K562 (cell line): ENCODE measurements at regions not wholly inside any gene's neighbourhood (a gene's known extent, or its start where the extent isn't known, plus 50 kb on each side); places are given as distances from the start of the nearest gene placed in this dataset.

Experiments
- ATAC-seq: fragments of 200-7000 bp; cut with Tn5 transposase; 3 replicates; pipeline ENCODE4 v1.9.1; 2020; ENCODE audit warnings: moderate library complexity
- BruUV-seq: library from RNA; stranded (reverse); fragments of 400-500 nt; replicated peaks from 2 replicates; lab custom pipeline; 2021; lab: Mats Ljungman, UMichigan
- CTCF ChIA-PET: fragments of 300-600 bp; formaldehyde crosslinking; extraction: SDS; loops from one replicate; lab custom pipeline; 2021; ENCODE audit warnings: low intra/inter-chr PET ratio; lab: Yijun Ruan, JAX
- POLR2A ChIA-PET: fragments of 300-600, 350-650 bp; sonication (Branson Sonifier 250); formaldehyde crosslinking; extraction: SDS; loops from one replicate; lab custom pipeline; 2021; ENCODE audit warnings: antibody characterized with exemption, inconsistent platforms; lab: Yijun Ruan, JAX
- DNase-seq, 4 experiments: peaks; one replicate each; pipeline versions ENCODE4 v3.0.0 to v3.0.0-alpha.2; 2011 to 2018; ENCODE audit warnings: low spot score in 3 of 4, mixed read lengths in 3 of 4; ENCODE audit errors: extremely low read depth in 1 of 4
- FAIRE-seq: peaks from 2 replicates; lab custom pipeline; 2011; peaks lifted over from hg19 to GRCh38; lab: Jason Lieb, UNC
- H2AFZ ChIP-seq: 2 replicates; pipeline ENCODE4 v1.6.0; 2011; ENCODE audit warnings: low read depth, low read length, control low read depth, inconsistent platforms
- H3K27ac ChIP-seq: fragments of 200-600 bp; 3 replicates; pipeline ENCODE4 v1.8.0; 2011; ENCODE audit warnings: low read depth, mild to moderate bottlenecking, control low read depth, inconsistent platforms, low read length, moderate library complexity, mixed read lengths; ENCODE audit errors: extremely low read depth
- H3K27me3 ChIP-seq, 2 experiments: fragments of 300-600 bp in 1 of 2; 2 replicates in 1 of 2; 3 replicates in 1 of 2; pipeline versions ENCODE4 v1.6.0 to v1.8.0; 2011; ENCODE audit warnings: inconsistent platforms in 2 of 2, low read length in 2 of 2, mild to moderate bottlenecking in 1 of 2, mixed read lengths in 1 of 2, moderate library complexity in 1 of 2; ENCODE audit not compliant: control insufficient read depth in 2 of 2, insufficient read depth in 2 of 2
- H3K36me3 ChIP-seq: fragments of 300-600 bp; 3 replicates; pipeline ENCODE4 v1.8.0; 2011; ENCODE audit warnings: mild to moderate bottlenecking, low read length, inconsistent platforms; ENCODE audit not compliant: control insufficient read depth, insufficient read depth
- H3K4me1 ChIP-seq, 2 experiments: fragments of 200-600 bp in 1 of 2; replicated peaks in 1 of 2; 2 replicates in 1 of 2; 3 replicates in 1 of 2; pipeline versions ENCODE4 v1.5.1 to v1.8.0; 2011; ENCODE audit warnings: inconsistent platforms in 2 of 2, low read length in 2 of 2, mild to moderate bottlenecking in 1 of 2, mixed read lengths in 1 of 2, moderate library complexity in 1 of 2; ENCODE audit not compliant: control insufficient read depth in 2 of 2, insufficient read depth in 2 of 2
- H3K4me2 ChIP-seq: 2 replicates; pipeline ENCODE4 v1.6.1; 2011; ENCODE audit warnings: low read length, control low read depth, inconsistent platforms, mixed read lengths; ENCODE audit not compliant: insufficient read depth
- H3K4me3 ChIP-seq: fragments of 200-600 bp; sonication (generic), shearing (Covaris generic); 2 replicates; pipeline ENCODE4 v1.5.1; 2016; ENCODE audit warnings: control low read depth, inconsistent platforms
- H3K79me2 ChIP-seq: fragments of 200-600 bp; 3 replicates; pipeline ENCODE4 v1.8.0; 2011; ENCODE audit warnings: low read length, inconsistent platforms; ENCODE audit not compliant: control insufficient read depth, insufficient read depth
- H3K9ac ChIP-seq, 2 experiments: 2 replicates each; pipeline versions ENCODE4 v1.6.0 to v1.6.1; 2011; ENCODE audit warnings: low read depth in 2 of 2, low read length in 2 of 2, control low read depth in 1 of 2, inconsistent platforms in 1 of 2, mild to moderate bottlenecking in 1 of 2, mixed read lengths in 1 of 2; ENCODE audit not compliant: insufficient read depth in 1 of 2
- H3K9me1 ChIP-seq: one replicate; pipeline ENCODE4 v1.6.0; 2011; ENCODE audit warnings: inconsistent platforms, mild to moderate bottlenecking, low read length, moderate library complexity; ENCODE audit not compliant: control insufficient read depth, insufficient read depth
- H3K9me3 ChIP-seq: replicated peaks from 2 replicates; pipeline ENCODE4 v1.5.1; 2011; ENCODE audit warnings: low read depth, low read length, inconsistent platforms; ENCODE audit not compliant: control insufficient read depth, insufficient read depth
- H4K20me1 ChIP-seq: replicated peaks from 2 replicates; pipeline ENCODE4 v1.6.1; 2011; ENCODE audit warnings: low read length, inconsistent platforms, mixed read lengths; ENCODE audit not compliant: control insufficient read depth, insufficient read depth
- AFF4 ChIP-seq: sonication (generic); formaldehyde crosslinking; IDR thresholded peaks from 2 replicates; pipeline ENCODE4 v1.8.0; 2023; ENCODE audit warnings: mild to moderate bottlenecking, missing genetic modification reagents
- BRD4 ChIP-seq: fragments of 200-600 bp; sonication (generic); IDR thresholded peaks from 2 replicates; pipeline ENCODE4 v1.6.1; 2017; ENCODE audit warnings: inconsistent platforms
- ELF1 ChIP-seq: fragments of 200-800 bp; sonication (Bioruptor generic); IDR thresholded peaks from 2 replicates; pipeline ENCODE4 v1.6.1; 2016; ENCODE audit warnings: missing genetic modification characterization, missing compliant biosample characterization
- FOXP1 ChIP-seq: sonication (generic); formaldehyde crosslinking; IDR thresholded peaks from 2 replicates; pipeline ENCODE4 v1.8.0; 2022; ENCODE audit warnings: mild to moderate bottlenecking, missing genetic modification reagents
- HDAC6 ChIP-seq: IDR thresholded peaks from 2 replicates; pipeline ENCODE4 v1.6.1; 2012; ENCODE audit warnings: low read depth, mild to moderate bottlenecking, control low read depth, inconsistent platforms, low read length, moderate library complexity
- IRF1 ChIP-seq: sonication (generic); formaldehyde crosslinking; IDR thresholded peaks from 2 replicates; pipeline ENCODE4 v1.8.0; 2022; ENCODE audit warnings: missing genetic modification reagents, mild to moderate bottlenecking, borderline replicate concordance
- JUNB ChIP-seq: fragments of 450-650 bp; formaldehyde crosslinking; conservative IDR thresholded peaks from 2 replicates; pipeline ENCODE4 v1.4.0; 2020; ENCODE audit warnings: mild to moderate bottlenecking
- OTX1 ChIP-seq: fragments of 450-650 bp; formaldehyde crosslinking; IDR thresholded peaks from 2 replicates; pipeline ENCODE4 v1.4.0; 2022; ENCODE audit warnings: mild to moderate bottlenecking
- POLR3G ChIP-seq: IDR thresholded peaks from 2 replicates; pipeline ENCODE4 v1.6.1; 2011; ENCODE audit not compliant: insufficient read length, insufficient replicate concordance; ENCODE audit errors: extremely low read depth
- RBM39 ChIP-seq: fragments of 200-400 bp; formaldehyde crosslinking; optimal IDR thresholded peaks from 2 replicates; pipeline ENCODE3; 2018; ENCODE audit warnings: low read depth, low read length
- SUPT5H ChIP-seq: fragments of 450-650 bp; IDR thresholded peaks from 2 replicates; pipeline ENCODE4 v1.6.1; 2016
- THRA ChIP-seq: fragments of 450-650 bp; IDR thresholded peaks from 2 replicates; pipeline ENCODE4 v1.6.1; 2017; ENCODE audit warnings: mild to moderate bottlenecking, moderate library complexity
- ZFX ChIP-seq: sonication (generic); formaldehyde crosslinking; IDR thresholded peaks from 2 replicates; pipeline ENCODE4 v1.8.0; 2022; ENCODE audit warnings: mild to moderate bottlenecking, missing genetic modification reagents, moderate library complexity
- ZKSCAN3 ChIP-seq: fragments of 250-450 bp; sonication (Bioruptor Pico); IDR thresholded peaks from 2 replicates; pipeline ENCODE4 v1.4.0; 2020
- ZNF76 ChIP-seq: fragments of 250-450 bp; sonication (Bioruptor Pico); IDR thresholded peaks from 2 replicates; pipeline ENCODE4 v1.4.0; 2020; ENCODE audit warnings: mild to moderate bottlenecking, moderate library complexity, borderline replicate concordance
- WGBS: fragments of 100-300 bp; shearing (Covaris generic); methylation state at CpG from one replicate; pipeline ENCODE4 v1.1.6; 2016; ENCODE audit warnings: low coverage, mixed read lengths; ENCODE audit not compliant: insufficient coverage; ENCODE audit errors: missing lambda C conversion rate; 5-methylcytosine and 5-hydroxymethylcytosine counted together
- in situ Hi-C: fragments of 300-500 bp; cut with MboI; formaldehyde crosslinking; loops from 4 replicates; pipeline ENCODE4 v1.15.0; 2018; ENCODE audit warnings: inconsistent platforms, mixed read lengths
- intact Hi-C: fragments of 100-400 bp; cut with micrococcal nuclease; formaldehyde crosslinking; loops from 2 replicates; pipeline ENCODE4 v1.14.2; 2022

- FAIRE-seq: no peak
- POLR2A ChIA-PET: interaction anchor here (0.7 kb wide), 1 partner anchor 111 kb away, joined by 3 read pairs; no protein-coding TSS in a partner anchor
Measured at GRCh38 chr2:64825831-64826491, 163.2 kb upstream of the SLC1A4 start.

More at GRCh38 chr2:64825831-64826491, 163.2 kb upstream of the SLC1A4 start:
- H3K9me3 ChIP-seq: no peaks in the 10 kb centered on the region
- ATAC-seq: no peak
- CTCF ChIA-PET: no interaction called here
- 33% methylated on average over 4 of the region's 4 CpGs for WGBS
- H3K36me3 ChIP-seq: no peaks in the 10 kb centered on the region
- no peaks in the 10 kb centered on the region for H4K20me1 ChIP-seq
- no peaks in the 10 kb centered on the region for H3K27me3 ChIP-seq
- H3K79me2 ChIP-seq: no peaks in the 10 kb centered on the region
- no peak overlapping the region for H3K9ac ChIP-seq
- TF ChIP-seq ZKSCAN3 (CRISPR knock-in tag) (no peak), IRF1 (CRISPR knock-in tag) (no peak), OTX1 (CRISPR knock-in tag) (no peak), JUNB (CRISPR knock-in tag) (no peak), ZNF76 (CRISPR knock-in tag) (no peak), ELF1 (no peak), POLR3G (no peak), ZFX (CRISPR knock-in tag) (no peak), HDAC6 (no peak), FOXP1 (CRISPR knock-in tag) (no peak), BRD4 (no peak), RBM39 (no peak), THRA (no peak), SUPT5H (no peak), AFF4 (CRISPR knock-in tag) (no peak)
- no TSS peak for BruUV-seq
- no peak overlapping the region for H3K4me3 ChIP-seq
- no peak overlapping the region for H3K4me2 ChIP-seq
- in situ Hi-C loops: no loop called here
- no peak overlapping the region for H2AFZ ChIP-seq
- peaks cover 6 to 12% of the 10 kb centered on the region in 2 experiments for H3K4me1 ChIP-seq
- H3K27ac ChIP-seq: no peak overlapping the region
- intact Hi-C loops: no loop called here
- DNase-seq: no peak
- H3K9me1 ChIP-seq: no peaks in the 10 kb centered on the region
